ENCODE measurements at regions not wholly inside any gene's neighbourhood (a gene's known extent, or its start where the extent isn't known, plus 50 kb on each side); places are given as distances from the start of the nearest gene placed in this dataset.

DNA sequence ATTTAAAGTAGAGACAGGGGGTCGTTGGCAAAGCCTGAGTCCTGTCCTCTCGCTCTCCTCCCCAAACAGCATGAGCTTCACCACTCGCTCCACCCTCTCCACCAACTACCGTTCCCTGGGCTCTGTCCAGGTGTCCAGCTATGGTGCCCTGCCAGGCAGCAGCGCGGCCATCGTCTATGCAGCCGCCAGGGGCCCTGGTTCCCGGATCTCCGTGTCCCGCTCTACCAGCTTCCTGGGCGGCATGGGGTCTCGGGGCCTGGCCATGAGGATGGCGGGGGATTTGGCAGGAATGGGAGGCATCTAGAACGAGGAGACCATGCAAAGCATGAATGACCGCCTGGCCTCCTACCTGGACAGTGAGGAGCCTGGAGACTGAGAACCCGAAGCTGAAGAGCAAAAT lies 1117.2 kb upstream of the MIR17HG start:
- Mint-ChIP-seq H3K9me3 (peaks cover 6% of the 10 kb centered on the region; the same call in 2 of the 3 replicates), H3K27me3 (ENCODE audit: insufficient read depth, low read depth, poor library complexity) (no peaks in the 10 kb centered on the region), H3K27ac (no peak overlapping the region), H3K4me1 (peaks cover 2% of the 10 kb centered on the region), H3K4me3 (no peak overlapping the region), H3K36me3 (ENCODE audit: low read depth) (peaks cover 6% of the 10 kb centered on the region; the same call in 2 of the 3 replicates)
- no peaks in the 10 kb centered on the region for H3K36me3 ChIP-seq (ENCODE audit: insufficient read depth)
- H3K27ac ChIP-seq (ENCODE audit: low read depth): no peak overlapping the region
- H3K27me3 ChIP-seq (ENCODE audit: insufficient read depth): no peaks in the 10 kb centered on the region
- no peaks in the 10 kb centered on the region for H3K9me2 ChIP-seq (ENCODE audit: insufficient read depth)
- no peak overlapping the region for H3K4me2 ChIP-seq
- no peak for ATAC-seq
- H3K4me3 ChIP-seq: no peak overlapping the region
- no peaks in the 10 kb centered on the region for H3K4me1 ChIP-seq (ENCODE audit: insufficient read depth)
- TF ChIP-seq EZH2 (IDR thresholded peaks at IDR 0.05; ENCODE audit: low read depth, unreplicated experiment) (no peak), NANOG (IDR thresholded peaks at IDR 0.05; ENCODE audit: borderline replicate concordance) (no peak), EZH2phosphoT487 (IDR thresholded peaks at IDR 0.05; ENCODE audit: unreplicated experiment) (no peak), CREB1 (CRISPR knock-in tag; IDR thresholded peaks at IDR 0.05; ENCODE audit: low read depth) (no peak)
- TF ChIP-seq, protein P1, sequence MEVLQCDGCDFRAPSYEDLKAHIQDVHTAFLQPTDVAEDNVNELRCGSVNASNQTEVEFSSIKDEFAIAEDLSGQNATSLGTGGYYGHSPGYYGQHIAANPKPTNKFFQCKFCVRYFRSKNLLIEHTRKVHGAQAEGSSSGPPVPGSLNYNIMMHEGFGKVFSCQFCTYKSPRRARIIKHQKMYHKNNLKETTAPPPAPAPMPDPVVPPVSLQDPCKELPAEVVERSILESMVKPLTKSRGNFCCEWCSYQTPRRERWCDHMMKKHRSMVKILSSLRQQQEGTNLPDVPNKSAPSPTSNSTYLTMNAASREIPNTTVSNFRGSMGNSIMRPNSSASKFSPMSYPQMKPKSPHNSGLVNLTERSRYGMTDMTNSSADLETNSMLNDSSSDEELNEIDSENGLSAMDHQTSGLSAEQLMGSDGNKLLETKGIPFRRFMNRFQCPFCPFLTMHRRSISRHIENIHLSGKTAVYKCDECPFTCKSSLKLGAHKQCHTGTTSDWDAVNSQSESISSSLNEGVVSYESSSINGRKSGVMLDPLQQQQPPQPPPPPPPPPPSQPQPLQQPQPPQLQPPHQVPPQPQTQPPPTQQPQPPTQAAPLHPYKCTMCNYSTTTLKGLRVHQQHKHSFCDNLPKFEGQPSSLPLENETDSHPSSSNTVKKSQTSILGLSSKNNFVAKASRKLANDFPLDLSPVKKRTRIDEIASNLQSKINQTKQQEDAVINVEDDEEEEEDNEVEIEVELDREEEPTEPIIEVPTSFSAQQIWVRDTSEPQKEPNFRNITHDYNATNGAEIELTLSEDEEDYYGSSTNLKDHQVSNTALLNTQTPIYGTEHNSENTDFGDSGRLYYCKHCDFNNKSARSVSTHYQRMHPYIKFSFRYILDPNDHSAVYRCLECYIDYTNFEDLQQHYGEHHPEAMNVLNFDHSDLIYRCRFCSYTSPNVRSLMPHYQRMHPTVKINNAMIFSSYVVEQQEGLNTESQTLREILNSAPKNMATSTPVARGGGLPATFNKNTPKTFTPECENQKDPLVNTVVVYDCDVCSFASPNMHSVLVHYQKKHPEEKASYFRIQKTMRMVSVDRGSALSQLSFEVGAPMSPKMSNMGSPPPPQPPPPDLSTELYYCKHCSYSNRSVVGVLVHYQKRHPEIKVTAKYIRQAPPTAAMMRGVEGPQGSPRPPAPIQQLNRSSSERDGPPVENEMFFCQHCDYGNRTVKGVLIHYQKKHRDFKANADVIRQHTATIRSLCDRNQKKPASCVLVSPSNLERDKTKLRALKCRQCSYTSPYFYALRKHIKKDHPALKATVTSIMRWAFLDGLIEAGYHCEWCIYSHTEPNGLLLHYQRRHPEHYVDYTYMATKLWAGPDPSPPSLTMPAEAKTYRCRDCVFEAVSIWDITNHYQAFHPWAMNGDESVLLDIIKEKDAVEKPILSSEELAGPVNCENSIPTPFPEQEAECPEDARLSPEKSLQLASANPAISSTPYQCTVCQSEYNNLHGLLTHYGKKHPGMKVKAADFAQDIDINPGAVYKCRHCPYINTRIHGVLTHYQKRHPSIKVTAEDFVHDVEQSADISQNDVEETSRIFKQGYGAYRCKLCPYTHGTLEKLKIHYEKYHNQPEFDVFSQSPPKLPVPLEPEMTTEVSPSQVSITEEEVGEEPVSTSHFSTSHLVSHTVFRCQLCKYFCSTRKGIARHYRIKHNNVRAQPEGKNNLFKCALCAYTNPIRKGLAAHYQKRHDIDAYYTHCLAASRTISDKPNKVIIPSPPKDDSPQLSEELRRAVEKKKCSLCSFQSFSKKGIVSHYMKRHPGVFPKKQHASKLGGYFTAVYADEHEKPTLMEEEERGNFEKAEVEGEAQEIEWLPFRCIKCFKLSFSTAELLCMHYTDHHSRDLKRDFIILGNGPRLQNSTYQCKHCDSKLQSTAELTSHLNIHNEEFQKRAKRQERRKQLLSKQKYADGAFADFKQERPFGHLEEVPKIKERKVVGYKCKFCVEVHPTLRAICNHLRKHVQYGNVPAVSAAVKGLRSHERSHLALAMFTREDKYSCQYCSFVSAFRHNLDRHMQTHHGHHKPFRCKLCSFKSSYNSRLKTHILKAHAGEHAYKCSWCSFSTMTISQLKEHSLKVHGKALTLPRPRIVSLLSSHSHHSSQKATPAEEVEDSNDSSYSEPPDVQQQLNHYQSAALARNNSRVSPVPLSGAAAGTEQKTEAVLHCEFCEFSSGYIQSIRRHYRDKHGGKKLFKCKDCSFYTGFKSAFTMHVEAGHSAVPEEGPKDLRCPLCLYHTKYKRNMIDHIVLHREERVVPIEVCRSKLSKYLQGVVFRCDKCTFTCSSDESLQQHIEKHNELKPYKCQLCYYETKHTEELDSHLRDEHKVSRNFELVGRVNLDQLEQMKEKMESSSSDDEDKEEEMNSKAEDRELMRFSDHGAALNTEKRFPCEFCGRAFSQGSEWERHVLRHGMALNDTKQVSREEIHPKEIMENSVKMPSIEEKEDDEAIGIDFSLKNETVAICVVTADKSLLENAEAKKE (CRISPR knock-in tag; IDR thresholded peaks at IDR 0.05): no peak
- no peaks in the 10 kb centered on the region for H4K20me1 ChIP-seq (replicated peaks; ENCODE audit: insufficient read depth)
- DNase-seq (ENCODE audit: low spot score): no peak
- no peaks in the 10 kb centered on the region for H3F3A ChIP-seq (replicated peaks; ENCODE audit: low read depth)
- no peak overlapping the region for H2AFZ ChIP-seq
- no peaks in the 10 kb centered on the region for H3K79me2 ChIP-seq (replicated peaks; ENCODE audit: insufficient read depth)

DNA sequence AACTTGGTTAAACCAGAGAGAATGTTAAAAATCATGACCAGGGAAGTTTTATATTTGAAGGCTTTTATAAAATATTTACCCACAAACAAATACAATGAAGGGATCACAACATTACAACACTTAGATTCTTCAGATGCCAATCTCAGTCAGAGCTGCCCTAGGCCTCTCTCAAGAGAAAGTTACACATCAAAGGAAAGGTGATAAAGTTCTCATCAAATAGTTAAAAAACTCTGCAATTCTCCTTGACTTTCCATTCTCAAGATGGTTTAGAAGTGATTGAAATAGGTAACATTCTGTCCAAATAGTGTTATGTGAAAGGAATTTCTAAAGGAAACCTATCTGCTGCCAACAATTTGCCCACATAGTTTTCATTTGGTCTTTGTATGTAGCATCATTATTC lies 1115.2 kb upstream of the MIR17HG start:
- H2AFZ ChIP-seq: no peak overlapping the region
- H3K9me2 ChIP-seq (ENCODE audit: insufficient read depth): no peaks in the 10 kb centered on the region
- no peak for ATAC-seq
- no peaks in the 10 kb centered on the region for H3K4me1 ChIP-seq (ENCODE audit: insufficient read depth)
- H4K20me1 ChIP-seq (replicated peaks; ENCODE audit: insufficient read depth): no peaks in the 10 kb centered on the region
- H3K4me2 ChIP-seq: no peak overlapping the region
- no peaks in the 10 kb centered on the region for H3K36me3 ChIP-seq (ENCODE audit: insufficient read depth)
- Mint-ChIP-seq H3K27ac (no peak overlapping the region), H3K9me3 (peaks cover 6% of the 10 kb centered on the region; the same call in 2 of the 3 replicates), H3K27me3 (ENCODE audit: insufficient read depth, low read depth, poor library complexity) (no peaks in the 10 kb centered on the region), H3K36me3 (ENCODE audit: low read depth) (peaks cover 6% of the 10 kb centered on the region; the same call in 2 of the 3 replicates), H3K4me1 (peaks cover 2% of the 10 kb centered on the region), H3K4me3 (no peak overlapping the region)
- H3K4me3 ChIP-seq: no peak overlapping the region
- H3F3A ChIP-seq (replicated peaks; ENCODE audit: low read depth): no peaks in the 10 kb centered on the region
- no peaks in the 10 kb centered on the region for H3K27me3 ChIP-seq (ENCODE audit: insufficient read depth)
- peak; percentile 59 for DNase-seq (ENCODE audit: low spot score)
- H3K27ac ChIP-seq (ENCODE audit: low read depth): no peak overlapping the region
- H3K79me2 ChIP-seq (replicated peaks; ENCODE audit: insufficient read depth): no peaks in the 10 kb centered on the region
- TF ChIP-seq CREB1 (CRISPR knock-in tag; IDR thresholded peaks at IDR 0.05; ENCODE audit: low read depth): no peak
- TF ChIP-seq POLR2AphosphoS5 (IDR thresholded peaks at IDR 0.05; ENCODE audit: low read depth): no peak
- TF ChIP-seq NANOG (IDR thresholded peaks at IDR 0.05; ENCODE audit: borderline replicate concordance): no peak
- TF ChIP-seq, protein P2, sequence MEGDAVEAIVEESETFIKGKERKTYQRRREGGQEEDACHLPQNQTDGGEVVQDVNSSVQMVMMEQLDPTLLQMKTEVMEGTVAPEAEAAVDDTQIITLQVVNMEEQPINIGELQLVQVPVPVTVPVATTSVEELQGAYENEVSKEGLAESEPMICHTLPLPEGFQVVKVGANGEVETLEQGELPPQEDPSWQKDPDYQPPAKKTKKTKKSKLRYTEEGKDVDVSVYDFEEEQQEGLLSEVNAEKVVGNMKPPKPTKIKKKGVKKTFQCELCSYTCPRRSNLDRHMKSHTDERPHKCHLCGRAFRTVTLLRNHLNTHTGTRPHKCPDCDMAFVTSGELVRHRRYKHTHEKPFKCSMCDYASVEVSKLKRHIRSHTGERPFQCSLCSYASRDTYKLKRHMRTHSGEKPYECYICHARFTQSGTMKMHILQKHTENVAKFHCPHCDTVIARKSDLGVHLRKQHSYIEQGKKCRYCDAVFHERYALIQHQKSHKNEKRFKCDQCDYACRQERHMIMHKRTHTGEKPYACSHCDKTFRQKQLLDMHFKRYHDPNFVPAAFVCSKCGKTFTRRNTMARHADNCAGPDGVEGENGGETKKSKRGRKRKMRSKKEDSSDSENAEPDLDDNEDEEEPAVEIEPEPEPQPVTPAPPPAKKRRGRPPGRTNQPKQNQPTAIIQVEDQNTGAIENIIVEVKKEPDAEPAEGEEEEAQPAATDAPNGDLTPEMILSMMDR (conservative IDR thresholded peaks at IDR 0.05; ENCODE audit: low read depth in 2 of 2): no peak
- TF ChIP-seq, protein P3, sequence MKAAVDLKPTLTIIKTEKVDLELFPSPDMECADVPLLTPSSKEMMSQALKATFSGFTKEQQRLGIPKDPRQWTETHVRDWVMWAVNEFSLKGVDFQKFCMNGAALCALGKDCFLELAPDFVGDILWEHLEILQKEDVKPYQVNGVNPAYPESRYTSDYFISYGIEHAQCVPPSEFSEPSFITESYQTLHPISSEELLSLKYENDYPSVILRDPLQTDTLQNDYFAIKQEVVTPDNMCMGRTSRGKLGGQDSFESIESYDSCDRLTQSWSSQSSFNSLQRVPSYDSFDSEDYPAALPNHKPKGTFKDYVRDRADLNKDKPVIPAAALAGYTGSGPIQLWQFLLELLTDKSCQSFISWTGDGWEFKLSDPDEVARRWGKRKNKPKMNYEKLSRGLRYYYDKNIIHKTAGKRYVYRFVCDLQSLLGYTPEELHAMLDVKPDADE (IDR thresholded peaks at IDR 0.05): no peak
- TF ChIP-seq ZNF331 (CRISPR knock-in tag; IDR thresholded peaks at IDR 0.05; ENCODE audit: low read depth): no peak
- TF ChIP-seq EZH2 (IDR thresholded peaks at IDR 0.05; ENCODE audit: low read depth, unreplicated experiment): no peak

Measured in GM23338 (cell line).